Non-pigmented ciliary epithelial cell (primary cell): ENCODE measurements at regions not wholly inside any gene's neighbourhood (a gene's known extent, or its start where the extent isn't known, plus 50 kb on each side); places are given as distances from the start of the nearest gene placed in this dataset.
"Not testable (repeated sequence)": the region's sequence is repeated elsewhere in the genome, so short reads cannot be mapped to it uniquely, and the experiment has no call there.

Source experiments
- DNase-seq: peaks from one replicate; pipeline ENCODE4 v3.0.0-alpha.2; 2010; ENCODE audit warnings: low read depth

GRCh38 chr3:81186412-81186811 is 575.0 kb downstream of the GBE1 start:
- no peak for DNase-seq

- DNase-seq, result not testable (repeated sequence)
These were observed 579.2 kb downstream of the GBE1 start for GRCh38 chr3:81182086-81182875.

GRCh38 chr3:81173514-81173913 is 587.9 kb downstream of the GBE1 start:
- no peak for DNase-seq

- no peak for DNase-seq
These were observed 591.1 kb downstream of the GBE1 start for GRCh38 chr3:81170298-81170697.

- DNase-seq, result no peak
These were observed 596.6 kb downstream of the GBE1 start for GRCh38 chr3:81164806-81165205.

GRCh38 chr3:81161851-81162250 is 599.6 kb downstream of the GBE1 start:
- no peak for DNase-seq

GRCh38 chr3:81161100-81161499 is 600.3 kb downstream of the GBE1 start:
- DNase-seq, result no peak

GRCh38 chr3:81154611-81155143 is 606.8 kb downstream of the GBE1 start:
- DNase-seq, result no peak

GRCh38 chr3:81152156-81152555 is 609.3 kb downstream of the GBE1 start:
- DNase-seq, result no peak

- DNase-seq, result no peak
These were observed 628.5 kb downstream of the GBE1 start for GRCh38 chr3:81132995-81133394.

- peak; percentile 22 for DNase-seq
These were observed 655.5 kb downstream of the GBE1 start for GRCh38 chr3:81105789-81106488.

- no peak for DNase-seq
These were observed 656.2 kb downstream of the GBE1 start for GRCh38 chr3:81105206-81105605.

GRCh38 chr3:81097889-81098288 is 663.6 kb downstream of the GBE1 start:
- DNase-seq, result no peak

- no peak for DNase-seq
These were observed 665.5 kb downstream of the GBE1 start for GRCh38 chr3:81095956-81096355.

- DNase-seq, result no peak
These were observed 666.5 kb downstream of the GBE1 start for GRCh38 chr3:81094986-81095385.

- no peak for DNase-seq
These were observed 673.8 kb downstream of the GBE1 start for GRCh38 chr3:81087607-81088006.

- DNase-seq, result no peak
These were observed 675.1 kb downstream of the GBE1 start for GRCh38 chr3:81086348-81086747.

- DNase-seq, result no peak
These were observed 680.8 kb downstream of the GBE1 start for GRCh38 chr3:81080608-81081007.

- no peak for DNase-seq
These were observed 688.9 kb downstream of the GBE1 start for GRCh38 chr3:81072591-81072990.

- DNase-seq, result no peak
These were observed 692.9 kb downstream of the GBE1 start for GRCh38 chr3:81068546-81068945.

GRCh38 chr3:81063896-81064295 is 697.5 kb downstream of the GBE1 start:
- DNase-seq, result no peak

GRCh38 chr3:81051133-81051532 is 710.3 kb downstream of the GBE1 start:
- not testable (repeated sequence) for DNase-seq

- DNase-seq, result no peak
These were observed 713.3 kb downstream of the GBE1 start for GRCh38 chr3:81048058-81048665.
